Prostate gland (tissue), 2 donors: ENCODE measurements at regions not wholly inside any gene's neighbourhood (a gene's known extent, or its start where the extent isn't known, plus 50 kb on each side); places are given as distances from the start of the nearest gene placed in this dataset.

Experiments used
- POLR2A ChIP-seq: fragments of 450-650 bp; IDR thresholded peaks from one replicate; pipeline ENCODE4 v1.6.1; 2016; ENCODE audit warnings: antibody characterized with exemption, mild to moderate bottlenecking
- POLR2AphosphoS5 ChIP-seq: sonication (generic); formaldehyde crosslinking; IDR thresholded peaks from one replicate; pipeline ENCODE4 v1.6.1; 2017; ENCODE audit warnings: antibody characterized with exemption
- TF ChIP-seq, protein P1 (sequence below), 4 experiments: fragments of 200-600 bp in 2 of 4; fragments of 450-650 bp in 2 of 4; sonication (generic) in 2 of 4; IDR thresholded peaks; 1 replicate in 3 of 4; 2 replicates in 1 of 4; pipeline ENCODE4 v1.5.1; 2016 to 2019; ENCODE audit warnings: antibody characterized with exemption in 4 of 4, mild to moderate bottlenecking in 2 of 4, moderate library complexity in 2 of 4

DNA sequence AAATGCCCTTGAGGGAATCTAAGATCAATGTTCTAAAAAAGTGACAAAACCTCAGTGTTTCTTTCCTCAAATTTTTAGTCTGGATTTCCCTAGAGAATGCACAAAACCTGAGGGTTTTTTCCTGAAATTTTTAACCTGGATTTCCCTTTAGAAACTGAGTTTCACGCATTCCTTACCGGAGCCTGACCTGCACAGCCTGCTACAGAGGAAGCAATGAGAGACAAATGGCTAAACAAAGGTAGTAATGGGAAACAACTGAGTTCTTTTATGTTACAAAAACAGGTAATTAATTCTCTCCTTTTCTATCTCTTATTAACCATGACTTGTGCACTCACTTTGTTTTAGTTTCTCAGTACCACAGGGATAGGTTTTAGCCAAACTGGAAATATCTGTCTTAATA, 281.7 kb upstream of the NT5E start:
- TF ChIP-seq POLR2AphosphoS5 (no peak), POLR2A (no peak)
- TF ChIP-seq, protein P1, sequence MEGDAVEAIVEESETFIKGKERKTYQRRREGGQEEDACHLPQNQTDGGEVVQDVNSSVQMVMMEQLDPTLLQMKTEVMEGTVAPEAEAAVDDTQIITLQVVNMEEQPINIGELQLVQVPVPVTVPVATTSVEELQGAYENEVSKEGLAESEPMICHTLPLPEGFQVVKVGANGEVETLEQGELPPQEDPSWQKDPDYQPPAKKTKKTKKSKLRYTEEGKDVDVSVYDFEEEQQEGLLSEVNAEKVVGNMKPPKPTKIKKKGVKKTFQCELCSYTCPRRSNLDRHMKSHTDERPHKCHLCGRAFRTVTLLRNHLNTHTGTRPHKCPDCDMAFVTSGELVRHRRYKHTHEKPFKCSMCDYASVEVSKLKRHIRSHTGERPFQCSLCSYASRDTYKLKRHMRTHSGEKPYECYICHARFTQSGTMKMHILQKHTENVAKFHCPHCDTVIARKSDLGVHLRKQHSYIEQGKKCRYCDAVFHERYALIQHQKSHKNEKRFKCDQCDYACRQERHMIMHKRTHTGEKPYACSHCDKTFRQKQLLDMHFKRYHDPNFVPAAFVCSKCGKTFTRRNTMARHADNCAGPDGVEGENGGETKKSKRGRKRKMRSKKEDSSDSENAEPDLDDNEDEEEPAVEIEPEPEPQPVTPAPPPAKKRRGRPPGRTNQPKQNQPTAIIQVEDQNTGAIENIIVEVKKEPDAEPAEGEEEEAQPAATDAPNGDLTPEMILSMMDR (IDR thresholded peaks at IDR 0.05): no peak
